ENCODE measurements at regions not wholly inside any gene's neighbourhood (a gene's known extent, or its start where the extent isn't known, plus 50 kb on each side); places are given as distances from the start of the nearest gene placed in this dataset.
"Not testable (repeated sequence)": the region's sequence is repeated elsewhere in the genome, so short reads cannot be mapped to it uniquely, and the experiment has no call there.

DNA sequence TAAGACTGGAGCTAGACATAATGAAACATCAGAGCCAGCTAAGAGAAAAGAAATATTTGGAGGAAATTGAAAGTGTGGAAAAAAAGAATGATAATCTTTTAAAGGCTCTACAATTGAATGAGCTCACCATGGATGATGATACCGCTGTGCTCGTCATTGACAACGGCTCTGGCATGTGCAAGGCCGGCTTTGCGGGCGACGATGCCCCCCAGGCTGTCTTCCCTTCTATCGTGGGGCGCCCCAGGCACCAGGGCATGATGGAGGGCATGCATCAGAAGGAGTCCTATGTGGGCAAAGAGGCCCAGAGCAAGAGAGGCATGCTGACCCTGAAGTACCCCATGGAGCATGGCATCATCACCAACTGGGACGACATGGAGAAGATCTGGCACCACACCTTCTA lies 98.3 kb downstream of the CCDC74A start:
- H3K4me3 Mint-ChIP-seq (ENCODE audit: unreplicated experiment); H3K27me3 Mint-ChIP-seq (ENCODE audit: insufficient read depth, unreplicated experiment); CTCF ChIA-PET; H3K4me1 Mint-ChIP-seq (ENCODE audit: insufficient read depth, unreplicated experiment); POLR2A ChIA-PET; DNase-seq (ENCODE audit: unreplicated experiment); BruUV-seq (replicated peaks); H3K9me3 Mint-ChIP-seq (ENCODE audit: unreplicated experiment); H3K36me3 Mint-ChIP-seq (ENCODE audit: insufficient read depth, unreplicated experiment); H3K27ac Mint-ChIP-seq (ENCODE audit: low read depth, unreplicated experiment); intact Hi-C loops (cut with micrococcal nuclease): not testable (repeated sequence)

DNA sequence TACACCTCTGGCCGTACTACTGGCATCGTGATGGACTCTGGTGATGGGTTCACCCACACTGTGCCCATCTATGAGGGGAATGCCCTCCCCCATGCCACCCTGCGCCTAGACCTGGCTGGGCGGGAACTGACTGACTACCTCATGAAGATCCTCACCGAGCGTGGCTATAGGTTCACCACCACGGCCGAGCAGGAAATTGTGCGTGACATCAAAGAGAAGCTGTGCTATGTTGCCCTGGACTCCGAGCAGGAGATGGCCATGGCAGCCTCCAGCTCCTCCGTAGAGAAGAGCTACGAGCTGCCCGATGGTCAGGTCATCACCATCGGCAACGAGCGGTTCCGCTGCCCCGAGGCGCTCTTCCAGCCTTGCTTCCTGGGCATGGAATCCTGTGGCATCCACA lies 98.9 kb downstream of the CCDC74A start:
- DNase-seq (ENCODE audit: unreplicated experiment); H3K4me3 Mint-ChIP-seq (ENCODE audit: unreplicated experiment); H3K27me3 Mint-ChIP-seq (ENCODE audit: insufficient read depth, unreplicated experiment); H3K36me3 Mint-ChIP-seq (ENCODE audit: insufficient read depth, unreplicated experiment); BruUV-seq (replicated peaks); H3K27ac Mint-ChIP-seq (ENCODE audit: low read depth, unreplicated experiment); H3K4me1 Mint-ChIP-seq (ENCODE audit: insufficient read depth, unreplicated experiment); intact Hi-C loops (cut with micrococcal nuclease); H3K9me3 Mint-ChIP-seq (ENCODE audit: unreplicated experiment); POLR2A ChIA-PET; CTCF ChIA-PET: not testable (repeated sequence)

DNA sequence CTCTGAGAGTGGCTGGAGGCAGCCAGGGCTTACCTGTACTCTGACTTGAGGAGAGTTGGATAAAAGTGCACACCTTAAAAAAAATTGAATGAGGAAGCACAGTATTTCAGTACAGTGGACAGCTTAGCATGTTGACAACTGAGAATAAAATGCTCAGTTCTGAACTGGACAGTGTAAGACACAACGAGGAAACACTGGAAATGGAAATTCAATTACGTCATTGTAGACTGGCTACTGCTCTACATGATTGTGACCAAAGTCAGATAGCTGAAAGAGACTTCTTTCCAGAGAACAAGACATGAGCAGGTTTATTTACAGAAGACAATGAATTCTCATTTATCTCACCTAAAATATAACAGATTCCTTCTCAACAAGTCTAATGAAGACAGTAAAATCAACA lies 100.1 kb downstream of the CCDC74A start:
- BruUV-seq (replicated peaks); CTCF ChIA-PET; intact Hi-C loops (cut with micrococcal nuclease); H3K4me1 Mint-ChIP-seq (ENCODE audit: insufficient read depth, unreplicated experiment); DNase-seq (ENCODE audit: unreplicated experiment); POLR2A ChIA-PET; H3K9me3 Mint-ChIP-seq (ENCODE audit: unreplicated experiment); H3K4me3 Mint-ChIP-seq (ENCODE audit: unreplicated experiment); H3K36me3 Mint-ChIP-seq (ENCODE audit: insufficient read depth, unreplicated experiment); H3K27me3 Mint-ChIP-seq (ENCODE audit: insufficient read depth, unreplicated experiment); H3K27ac Mint-ChIP-seq (ENCODE audit: low read depth, unreplicated experiment): not testable (repeated sequence)

DNA sequence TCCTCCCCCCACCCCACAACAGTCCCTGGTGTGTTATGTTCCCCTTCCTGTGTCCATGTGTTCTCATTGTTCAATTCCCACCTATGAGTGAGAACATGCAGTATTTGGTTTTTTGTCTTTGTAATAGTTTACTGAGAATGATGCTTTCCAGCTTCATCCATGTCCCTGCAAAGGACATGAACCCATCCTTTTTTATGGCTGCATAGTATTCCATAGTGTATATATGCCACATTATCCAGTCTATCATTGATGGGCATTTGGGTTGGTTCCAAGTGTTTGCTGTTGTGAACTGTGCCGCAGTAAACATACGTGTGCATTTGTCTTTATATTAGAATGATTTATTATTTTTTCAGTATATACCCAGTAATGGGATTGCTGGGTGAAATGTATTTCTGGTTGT lies 104.0 kb downstream of the CCDC74A start:
- POLR2A ChIA-PET; H3K27ac Mint-ChIP-seq (ENCODE audit: low read depth, unreplicated experiment); DNase-seq (ENCODE audit: unreplicated experiment); intact Hi-C loops (cut with micrococcal nuclease); H3K27me3 Mint-ChIP-seq (ENCODE audit: insufficient read depth, unreplicated experiment); H3K36me3 Mint-ChIP-seq (ENCODE audit: insufficient read depth, unreplicated experiment); CTCF ChIA-PET; H3K4me3 Mint-ChIP-seq (ENCODE audit: unreplicated experiment); H3K4me1 Mint-ChIP-seq (ENCODE audit: insufficient read depth, unreplicated experiment); H3K9me3 Mint-ChIP-seq (ENCODE audit: unreplicated experiment); BruUV-seq (replicated peaks): not testable (repeated sequence)

DNA sequence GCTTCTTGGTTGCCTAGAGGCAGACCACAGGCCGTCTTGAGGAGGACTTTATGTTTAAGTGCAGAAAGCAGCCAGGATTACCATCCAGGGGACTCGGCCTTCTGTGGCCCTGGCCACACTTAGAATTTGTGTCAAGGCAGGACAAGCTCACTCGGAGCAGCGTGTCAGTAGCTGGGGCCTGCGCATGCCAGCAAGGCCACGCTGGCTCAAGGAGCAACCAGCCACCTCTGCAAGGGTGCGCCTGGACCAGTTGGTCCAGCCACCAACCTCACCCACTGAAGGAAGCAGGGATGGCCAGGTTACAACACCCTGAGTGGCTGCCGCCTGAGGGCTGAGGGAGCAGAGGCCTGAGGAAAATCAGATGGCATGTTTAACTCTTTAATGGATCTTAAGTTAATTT lies 105.7 kb downstream of the CCDC74A start:
- DNase-seq (ENCODE audit: unreplicated experiment): not testable (repeated sequence)

DNA sequence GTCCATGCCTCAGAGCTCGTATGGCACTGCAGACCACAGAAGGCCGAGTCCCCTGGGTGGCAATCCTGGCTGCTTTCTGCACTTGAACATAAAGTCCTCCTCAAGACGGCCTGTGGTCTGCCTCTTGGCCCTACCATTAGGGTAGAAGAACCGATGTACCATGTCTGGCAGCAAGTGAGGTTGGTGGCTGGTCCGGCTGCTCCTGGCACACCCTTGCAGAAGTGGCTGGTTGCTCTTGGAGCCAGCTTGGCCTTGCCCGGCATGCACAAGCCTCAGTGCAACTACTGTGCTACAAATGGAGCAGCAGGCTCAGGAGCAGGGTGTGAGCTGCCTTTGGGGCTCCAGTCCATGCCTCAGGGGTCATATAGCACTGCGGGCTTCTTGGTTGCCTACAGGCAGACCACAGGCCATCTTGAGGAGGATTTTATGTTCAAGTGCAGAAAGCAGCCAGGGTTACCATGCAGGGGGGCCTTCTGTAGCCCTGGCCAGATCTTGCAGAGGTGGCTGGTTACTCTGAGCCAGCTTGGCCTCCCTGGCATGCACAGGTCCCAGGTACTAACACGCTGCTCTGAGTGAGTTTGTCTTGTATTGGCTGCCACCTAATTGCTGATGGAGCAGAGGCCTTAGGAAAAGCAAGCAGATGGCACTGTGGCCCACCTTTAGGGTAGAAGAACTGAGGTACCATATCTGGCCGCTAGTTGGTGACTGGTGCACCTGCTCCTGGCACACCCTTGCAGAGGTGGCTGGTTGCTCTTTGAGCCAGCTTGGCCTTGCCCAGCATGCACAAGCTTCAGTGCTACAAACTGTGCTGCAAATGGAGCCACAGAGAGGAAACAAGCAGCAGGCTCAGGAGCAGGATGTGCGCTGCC lies 106.4 kb downstream of the CCDC74A start:
- CTCF ChIA-PET: interaction anchor here (0.7 kb wide), 1 partner anchor 20 kb away, joined by 3 read pairs; no protein-coding TSS in a partner anchor
- POLR2A ChIA-PET; DNase-seq (ENCODE audit: unreplicated experiment); H3K9me3 Mint-ChIP-seq (ENCODE audit: unreplicated experiment); intact Hi-C loops (cut with micrococcal nuclease); H3K27ac Mint-ChIP-seq (ENCODE audit: low read depth, unreplicated experiment); H3K4me3 Mint-ChIP-seq (ENCODE audit: unreplicated experiment); H3K4me1 Mint-ChIP-seq (ENCODE audit: insufficient read depth, unreplicated experiment); H3K36me3 Mint-ChIP-seq (ENCODE audit: insufficient read depth, unreplicated experiment); BruUV-seq (replicated peaks); H3K27me3 Mint-ChIP-seq (ENCODE audit: insufficient read depth, unreplicated experiment): not testable (repeated sequence)

More for the DNA sequence above, 105.7 kb downstream of the CCDC74A start:
- H3K4me3 Mint-ChIP-seq (ENCODE audit: unreplicated experiment); H3K27ac Mint-ChIP-seq (ENCODE audit: low read depth, unreplicated experiment); intact Hi-C loops (cut with micrococcal nuclease); H3K4me1 Mint-ChIP-seq (ENCODE audit: insufficient read depth, unreplicated experiment); CTCF ChIA-PET; H3K36me3 Mint-ChIP-seq (ENCODE audit: insufficient read depth, unreplicated experiment); H3K27me3 Mint-ChIP-seq (ENCODE audit: insufficient read depth, unreplicated experiment); BruUV-seq (replicated peaks); H3K9me3 Mint-ChIP-seq (ENCODE audit: unreplicated experiment); POLR2A ChIA-PET: not testable (repeated sequence)

DNA sequence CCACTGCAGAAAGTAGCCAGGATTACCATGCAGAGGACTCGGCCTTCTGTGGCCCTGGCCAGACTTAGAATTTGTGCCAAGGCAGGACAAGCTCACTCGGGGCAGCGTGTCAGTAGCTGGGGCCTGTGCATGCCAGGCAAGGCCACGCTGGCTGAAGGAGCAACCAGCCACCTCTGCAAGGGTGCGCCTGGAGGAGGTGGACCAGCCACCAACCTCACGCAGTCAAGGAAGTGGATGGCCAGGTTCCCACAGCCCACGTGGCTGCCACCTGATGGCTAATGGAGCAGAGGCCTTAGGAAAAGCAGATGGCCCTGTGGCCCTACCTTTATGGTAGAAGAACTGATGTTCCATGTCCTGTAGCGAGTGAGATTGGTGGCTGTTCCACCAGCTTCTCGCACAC lies 107.9 kb downstream of the CCDC74A start:
- DNase-seq (ENCODE audit: unreplicated experiment): no peak
- no peaks in the 10 kb centered on the region for H3K4me1 Mint-ChIP-seq (ENCODE audit: insufficient read depth, unreplicated experiment)
- H3K4me3 Mint-ChIP-seq (ENCODE audit: unreplicated experiment): no peak overlapping the region
- H3K9me3 Mint-ChIP-seq (ENCODE audit: unreplicated experiment): no peaks in the 10 kb centered on the region
- ChIA-PET CTCF (no interaction called here), POLR2A (no interaction called here)
- BruUV-seq (replicated peaks): no TSS peak
- H3K27ac Mint-ChIP-seq (ENCODE audit: low read depth, unreplicated experiment): no peak overlapping the region
- no peaks in the 10 kb centered on the region for H3K27me3 Mint-ChIP-seq (ENCODE audit: insufficient read depth, unreplicated experiment)
- H3K36me3 Mint-ChIP-seq (ENCODE audit: insufficient read depth, unreplicated experiment): no peaks in the 10 kb centered on the region
- TF ChIP-seq, protein P1, sequence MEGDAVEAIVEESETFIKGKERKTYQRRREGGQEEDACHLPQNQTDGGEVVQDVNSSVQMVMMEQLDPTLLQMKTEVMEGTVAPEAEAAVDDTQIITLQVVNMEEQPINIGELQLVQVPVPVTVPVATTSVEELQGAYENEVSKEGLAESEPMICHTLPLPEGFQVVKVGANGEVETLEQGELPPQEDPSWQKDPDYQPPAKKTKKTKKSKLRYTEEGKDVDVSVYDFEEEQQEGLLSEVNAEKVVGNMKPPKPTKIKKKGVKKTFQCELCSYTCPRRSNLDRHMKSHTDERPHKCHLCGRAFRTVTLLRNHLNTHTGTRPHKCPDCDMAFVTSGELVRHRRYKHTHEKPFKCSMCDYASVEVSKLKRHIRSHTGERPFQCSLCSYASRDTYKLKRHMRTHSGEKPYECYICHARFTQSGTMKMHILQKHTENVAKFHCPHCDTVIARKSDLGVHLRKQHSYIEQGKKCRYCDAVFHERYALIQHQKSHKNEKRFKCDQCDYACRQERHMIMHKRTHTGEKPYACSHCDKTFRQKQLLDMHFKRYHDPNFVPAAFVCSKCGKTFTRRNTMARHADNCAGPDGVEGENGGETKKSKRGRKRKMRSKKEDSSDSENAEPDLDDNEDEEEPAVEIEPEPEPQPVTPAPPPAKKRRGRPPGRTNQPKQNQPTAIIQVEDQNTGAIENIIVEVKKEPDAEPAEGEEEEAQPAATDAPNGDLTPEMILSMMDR (IDR thresholded peaks at IDR 0.05; ENCODE audit: unreplicated experiment): no peak
- intact Hi-C loops (cut with micrococcal nuclease): no loop called here

DNA sequence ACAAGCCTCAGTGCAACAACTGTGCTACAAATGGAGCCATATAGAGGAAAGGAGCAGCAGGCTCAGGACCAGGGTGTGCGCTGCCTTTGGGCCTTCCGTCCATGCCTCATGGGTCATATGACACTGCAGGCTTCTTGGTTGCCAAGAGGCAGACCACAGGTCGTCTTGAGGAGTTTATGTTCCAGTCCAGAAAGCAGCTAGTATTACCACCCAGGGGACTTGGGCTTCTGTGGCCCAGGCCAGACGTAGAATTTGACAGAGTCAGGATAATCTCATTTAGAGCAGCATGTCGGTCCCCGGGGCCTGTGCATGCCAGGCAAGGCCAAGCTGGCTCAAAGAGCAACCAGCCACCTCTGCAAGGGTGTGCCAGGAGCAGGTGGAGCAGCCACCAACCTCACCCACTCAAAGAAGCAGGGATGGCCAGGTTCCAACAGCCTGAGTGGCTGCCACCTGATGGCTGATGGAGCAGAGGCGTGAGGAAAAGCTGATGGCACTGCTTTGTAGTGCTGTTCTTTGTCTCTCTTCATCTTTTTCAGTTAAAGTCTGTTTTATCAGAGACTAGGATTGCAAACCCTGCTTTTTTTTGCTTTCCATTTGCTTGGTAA lies 109.1 kb downstream of the CCDC74A start:
- H3K27me3 Mint-ChIP-seq (ENCODE audit: insufficient read depth, unreplicated experiment); H3K36me3 Mint-ChIP-seq (ENCODE audit: insufficient read depth, unreplicated experiment); intact Hi-C loops (cut with micrococcal nuclease); H3K4me1 Mint-ChIP-seq (ENCODE audit: insufficient read depth, unreplicated experiment); H3K27ac Mint-ChIP-seq (ENCODE audit: low read depth, unreplicated experiment); BruUV-seq (replicated peaks); POLR2A ChIA-PET; H3K9me3 Mint-ChIP-seq (ENCODE audit: unreplicated experiment); H3K4me3 Mint-ChIP-seq (ENCODE audit: unreplicated experiment); DNase-seq (ENCODE audit: unreplicated experiment): not testable (repeated sequence)
- CTCF ChIA-PET: interaction anchor here (1.0 kb wide), 1 partner anchor 10 kb away, joined by 4 read pairs; no protein-coding TSS in a partner anchor

Data from MCF 10A (cell line).